HEK293 (cell line): ENCODE measurements at regions not wholly inside any gene's neighbourhood (a gene's known extent, or its start where the extent isn't known, plus 50 kb on each side); places are given as distances from the start of the nearest gene placed in this dataset.

Experiments used
- CTCF ChIA-PET: fragments of 350-600 bp; formaldehyde crosslinking; extraction: SDS; loops from one replicate; lab custom pipeline; 2021; ENCODE audit warnings: antibody characterized with exemption; lab: Yijun Ruan, JAX
- POLR2A ChIA-PET: fragments of 300-600 bp; formaldehyde crosslinking; extraction: SDS; loops from one replicate; lab custom pipeline; 2020; ENCODE audit warnings: antibody characterized with exemption, inconsistent platforms; lab: Yijun Ruan, JAX
- H3K27ac ChIP-seq: fragments of 200-500 bp; sonication (Bioruptor generic); 2 replicates; pipeline ENCODE4 v1.5.1; 2014; ENCODE audit warnings: low read depth, low read length, control low read depth, inconsistent platforms; ENCODE audit errors: extremely low read depth
- H3K36me3 ChIP-seq, 2 experiments: fragments of 200-500 bp in 1 of 2; sonication (Bioruptor generic) in 1 of 2; 1 replicate in 1 of 2; 2 replicates in 1 of 2; pipeline ENCODE4 v1.5.1; 2014 to 2017; ENCODE audit warnings: inconsistent platforms in 2 of 2, low read length in 2 of 2; ENCODE audit not compliant: control insufficient read depth in 2 of 2, insufficient read depth in 1 of 2
- H3K4me1 ChIP-seq: fragments of 200-500 bp; sonication (Bioruptor generic); 2 replicates; pipeline ENCODE4 v1.5.1; 2014; ENCODE audit warnings: mild to moderate bottlenecking, low read length, inconsistent platforms; ENCODE audit not compliant: control insufficient read depth, insufficient read depth
- H3K4me3 ChIP-seq: 2 replicates; pipeline ENCODE4 v1.5.1; 2011; ENCODE audit warnings: low read depth, mild to moderate bottlenecking, control low read depth, low read length, moderate library complexity
- H3K9me3 ChIP-seq: fragments of 200-500 bp; sonication (Bioruptor generic); 2 replicates; pipeline ENCODE4 v1.5.1; 2014; ENCODE audit warnings: low read depth, low read length, inconsistent platforms; ENCODE audit not compliant: control insufficient read depth, insufficient read depth
- ELK4 ChIP-seq: IDR thresholded peaks from 2 replicates; pipeline ENCODE4 v1.6.1; 2011; ENCODE audit warnings: mild to moderate bottlenecking, low read depth, low read length, borderline replicate concordance
- GFI1B ChIP-seq: fragments of 450-650 bp; formaldehyde crosslinking; IDR thresholded peaks from 2 replicates; pipeline ENCODE4 v1.5.1; 2016; ENCODE audit warnings: missing biosample characterization, missing genetic modification characterization
- GLIS1 ChIP-seq: fragments of 450-650 bp; formaldehyde crosslinking; IDR thresholded peaks from 2 replicates; pipeline ENCODE4 v1.5.1; 2016; ENCODE audit warnings: missing biosample characterization, missing genetic modification characterization
- HOXD13 ChIP-seq: sonication (generic); formaldehyde crosslinking; IDR thresholded peaks from 2 replicates; pipeline ENCODE4 v1.8.0; 2022; ENCODE audit warnings: missing genetic modification reagents, borderline replicate concordance
- PRDM1 ChIP-seq: fragments of 450-650 bp; formaldehyde crosslinking; IDR thresholded peaks from 2 replicates; pipeline ENCODE4; 2016; ENCODE audit warnings: missing biosample characterization, missing genetic modification characterization
- ZNF398 ChIP-seq: fragments of 450-650 bp; formaldehyde crosslinking; IDR thresholded peaks from 2 replicates; pipeline ENCODE4 v1.5.1; 2017; ENCODE audit warnings: missing biosample characterization, missing genetic modification characterization
- ZNF518A ChIP-seq: fragments of 450-650 bp; formaldehyde crosslinking; conservative IDR thresholded peaks from 2 replicates; pipeline ENCODE4 v1.5.1; 2016; ENCODE audit warnings: low read depth, missing biosample characterization, missing genetic modification characterization
- ZNF560 ChIP-seq: fragments of 450-650 bp; formaldehyde crosslinking; IDR thresholded peaks from 2 replicates; pipeline ENCODE4 v1.5.1; 2017; ENCODE audit warnings: missing biosample characterization, missing genetic modification characterization, borderline replicate concordance
- ZNF626 ChIP-seq: fragments of 450-650 bp; sonication (Bioruptor Pico); formaldehyde crosslinking; IDR thresholded peaks from 2 replicates; pipeline ENCODE4 v1.5.1; 2018; ENCODE audit warnings: missing biosample characterization, missing genetic modification characterization, inconsistent platforms
- ZNF677 ChIP-seq: fragments of 450-650 bp; IDR thresholded peaks from 2 replicates; pipeline ENCODE4 v1.5.0; 2018; ENCODE audit warnings: missing biosample characterization, mild to moderate bottlenecking, missing genetic modification characterization, moderate library complexity
- ZNF692 ChIP-seq: fragments of 450-650 bp; formaldehyde crosslinking; IDR thresholded peaks from 2 replicates; pipeline ENCODE4 v1.5.1; 2016; ENCODE audit warnings: missing biosample characterization, missing genetic modification characterization
- ZNF747 ChIP-seq: fragments of 450-650 bp; formaldehyde crosslinking; IDR thresholded peaks from 2 replicates; pipeline ENCODE4 v1.5.1; 2016; ENCODE audit warnings: missing biosample characterization, missing genetic modification characterization
- ZNF785 ChIP-seq: fragments of 450-650 bp; formaldehyde crosslinking; IDR thresholded peaks from 2 replicates; pipeline ENCODE4 v1.5.1; 2016; ENCODE audit warnings: missing biosample characterization, missing genetic modification characterization
- ZSCAN30 ChIP-seq: fragments of 450-650 bp; IDR thresholded peaks from 2 replicates; pipeline ENCODE4 v1.5.1; 2018; ENCODE audit warnings: missing biosample characterization, mild to moderate bottlenecking, missing genetic modification characterization, moderate library complexity
- TF ChIP-seq, protein P1 (sequence below): fragments of 450-650 bp; formaldehyde crosslinking; IDR thresholded peaks from 2 replicates; pipeline ENCODE4 v1.5.1; 2016; ENCODE audit warnings: missing biosample characterization, missing genetic modification characterization

- H3K4me3 ChIP-seq, result no peak overlapping the region
- TF ChIP-seq, protein P1, sequence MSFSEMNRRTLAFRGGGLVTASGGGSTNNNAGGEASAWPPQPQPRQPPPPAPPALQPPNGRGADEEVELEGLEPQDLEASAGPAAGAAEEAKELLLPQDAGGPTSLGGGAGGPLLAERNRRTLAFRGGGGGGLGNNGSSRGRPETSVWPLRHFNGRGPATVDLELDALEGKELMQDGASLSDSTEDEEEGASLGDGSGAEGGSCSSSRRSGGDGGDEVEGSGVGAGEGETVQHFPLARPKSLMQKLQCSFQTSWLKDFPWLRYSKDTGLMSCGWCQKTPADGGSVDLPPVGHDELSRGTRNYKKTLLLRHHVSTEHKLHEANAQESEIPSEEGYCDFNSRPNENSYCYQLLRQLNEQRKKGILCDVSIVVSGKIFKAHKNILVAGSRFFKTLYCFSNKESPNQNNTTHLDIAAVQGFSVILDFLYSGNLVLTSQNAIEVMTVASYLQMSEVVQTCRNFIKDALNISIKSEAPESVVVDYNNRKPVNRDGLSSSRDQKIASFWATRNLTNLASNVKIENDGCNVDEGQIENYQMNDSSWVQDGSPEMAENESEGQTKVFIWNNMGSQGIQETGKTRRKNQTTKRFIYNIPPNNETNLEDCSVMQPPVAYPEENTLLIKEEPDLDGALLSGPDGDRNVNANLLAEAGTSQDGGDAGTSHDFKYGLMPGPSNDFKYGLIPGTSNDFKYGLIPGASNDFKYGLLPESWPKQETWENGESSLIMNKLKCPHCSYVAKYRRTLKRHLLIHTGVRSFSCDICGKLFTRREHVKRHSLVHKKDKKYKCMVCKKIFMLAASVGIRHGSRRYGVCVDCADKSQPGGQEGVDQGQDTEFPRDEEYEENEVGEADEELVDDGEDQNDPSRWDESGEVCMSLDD (tag by site-specific recombination), result no peak
- TF ChIP-seq ZSCAN30 (no peak), ZNF626 (tag by site-specific recombination) (no peak), ZNF677 (tag by site-specific recombination) (no peak), GLIS1 (no peak), ZNF692 (tag by site-specific recombination) (no peak), PRDM1 (tag by site-specific recombination) (no peak), ZNF518A (tag by site-specific recombination) (no peak), ZNF398 (tag by site-specific recombination) (no peak), GFI1B (tag by site-specific recombination) (no peak), ZNF747 (no peak), ZNF785 (tag by site-specific recombination) (no peak), HOXD13 (CRISPR knock-in tag) (no peak), ELK4 (no peak), ZNF560 (tag by site-specific recombination) (no peak)
- H3K9me3 ChIP-seq, result no peaks in the 10 kb centered on the region
- no peaks in the 10 kb centered on the region for H3K4me1 ChIP-seq
- no peak overlapping the region for H3K27ac ChIP-seq
- ChIA-PET POLR2A (no interaction called here), CTCF (interaction anchor here (0.7 to 1.6 kb wide), 3 partner anchors 9 to 660 kb away, joined by 3 to 4 read pairs (median 3); no protein-coding TSS in a partner anchor)
- no peaks in the 10 kb centered on the region for H3K36me3 ChIP-seq
These were observed 539.2 kb downstream of the MIAT start for GRCh38 chr22:27196606-27197005.
